Ovary (tissue), 7 donors: ENCODE measurements at regions not wholly inside any gene's neighbourhood (a gene's known extent, or its start where the extent isn't known, plus 50 kb on each side); places are given as distances from the start of the nearest gene placed in this dataset.

Experiments used
- DNase-seq, 5 donors: peaks; one replicate each; pipeline ENCODE4 v3.0.0-alpha.2; 2019 to 2020
- H3K27ac ChIP-seq, 2 donors: fragments of 200-600 bp; one replicate each; pipeline versions ENCODE4 v1.5.1 to v1.8.0; 2019 to 2022
- H3K27me3 ChIP-seq: fragments of 200-600 bp; one replicate; pipeline ENCODE4 v1.8.0; 2022
- H3K36me3 ChIP-seq: fragments of 200-600 bp; sonication (generic); one replicate; pipeline ENCODE4 v1.5.1; 2019
- H3K4me1 ChIP-seq: one replicate; pipeline ENCODE4 v1.8.1; 2013; ENCODE audit warnings: mild to moderate bottlenecking, moderate library complexity; ENCODE audit not compliant: insufficient read depth
- H3K4me3 ChIP-seq: fragments of 200-600 bp; sonication (generic); one replicate; pipeline ENCODE4 v1.5.1; 2017
- H3K9me3 ChIP-seq, 2 donors: fragments of 200-600 bp in 1 of 2; sonication (generic) in 1 of 2; one replicate each; pipeline versions ENCODE4 v1.5.1 to v1.8.1; 2013 to 2019; ENCODE audit warnings: mild to moderate bottlenecking in 1 of 2, moderate library complexity in 1 of 2
- EP300 ChIP-seq: sonication (generic); formaldehyde crosslinking; IDR thresholded peaks from one replicate; pipeline ENCODE4 v1.6.1; 2017; ENCODE audit warnings: antibody characterized with exemption
- POLR2A ChIP-seq: fragments of 450-650 bp; IDR thresholded peaks from one replicate; pipeline ENCODE4 v1.6.1; 2017; ENCODE audit warnings: antibody characterized with exemption, mild to moderate bottlenecking, moderate library complexity
- WGBS, 3 donors: extraction: QIAGEN DNeasy Blood & Tissue Kit in 1 of 3; methylation state at CpG; one replicate each; pipeline versions ENCODE4 v1.1.5 to v1.1.7; 2013 to 2017; 5-methylcytosine and 5-hydroxymethylcytosine counted together
- intact Hi-C, 4 donors: fragments of 100-400 bp; cut with DNase I; formaldehyde crosslinking; loops; one replicate each; pipeline versions ENCODE4 v1.11.0 to v1.15.1; 2022 to 2023
- TF ChIP-seq, protein P1 (sequence below), 3 donors: fragments of 450-650 bp in 2 of 3; fragments of 200-600 bp in 1 of 3; IDR thresholded peaks; one replicate each; pipeline versions ENCODE4 v1.5.1 to v1.8.0; 2016 to 2022; ENCODE audit warnings: antibody characterized with exemption in 3 of 3, mild to moderate bottlenecking in 1 of 3
- donor health status: DM: no; HTN: no; CAD: no; lungs with moderate emphysema.
- donor health status: DM: no; HTN: no; CAD: no.
- donor health status: Bipolar disorder and iron deficiency.
- donor health status: DM: no; HTN: no; CAD: no.
- donor health status: DM: yes; HTN: yes; CAD: no.

DNA sequence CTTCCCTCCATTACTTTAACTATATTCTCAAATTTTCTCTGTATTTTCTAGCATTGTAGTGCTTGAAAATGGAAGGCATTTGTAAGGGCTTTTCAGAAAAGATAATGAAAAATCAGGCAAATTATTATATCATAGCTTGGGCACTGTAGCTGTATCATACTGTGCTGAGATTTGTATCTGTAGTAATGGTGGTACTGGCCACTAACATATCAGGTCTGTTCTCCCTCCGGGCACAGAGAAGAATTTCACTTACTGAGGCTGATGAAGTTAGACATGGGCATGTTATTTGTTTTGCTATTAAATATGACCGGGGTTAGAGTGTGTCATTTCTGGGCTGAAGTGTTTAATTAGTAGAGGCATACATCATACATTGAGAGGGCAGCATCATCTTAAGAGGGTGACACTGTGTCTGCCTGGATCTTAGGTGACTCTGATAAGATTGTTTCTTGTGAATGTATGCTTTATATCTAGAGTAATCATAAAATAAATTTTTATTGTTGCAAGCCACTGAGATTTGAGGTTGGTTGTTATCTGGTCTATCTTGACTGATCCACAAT is 1395.9 kb downstream of the EPHA7 start:
- no peaks in the 10 kb centered on the region for H3K4me1 ChIP-seq
- no peaks in the 10 kb centered on the region for H3K27me3 ChIP-seq
- 78 to 88% (median 83%) methylated on average over 2 of the region's 2 CpGs for WGBS, 3 donors
- no peaks in the 10 kb centered on the region for H3K9me3 ChIP-seq
- no peak overlapping the region for H3K4me3 ChIP-seq
- DNase-seq = no peak
- no peaks in the 10 kb centered on the region for H3K36me3 ChIP-seq
- intact Hi-C loops = no loop called here
- TF ChIP-seq POLR2A = no peak
- TF ChIP-seq, protein P1, sequence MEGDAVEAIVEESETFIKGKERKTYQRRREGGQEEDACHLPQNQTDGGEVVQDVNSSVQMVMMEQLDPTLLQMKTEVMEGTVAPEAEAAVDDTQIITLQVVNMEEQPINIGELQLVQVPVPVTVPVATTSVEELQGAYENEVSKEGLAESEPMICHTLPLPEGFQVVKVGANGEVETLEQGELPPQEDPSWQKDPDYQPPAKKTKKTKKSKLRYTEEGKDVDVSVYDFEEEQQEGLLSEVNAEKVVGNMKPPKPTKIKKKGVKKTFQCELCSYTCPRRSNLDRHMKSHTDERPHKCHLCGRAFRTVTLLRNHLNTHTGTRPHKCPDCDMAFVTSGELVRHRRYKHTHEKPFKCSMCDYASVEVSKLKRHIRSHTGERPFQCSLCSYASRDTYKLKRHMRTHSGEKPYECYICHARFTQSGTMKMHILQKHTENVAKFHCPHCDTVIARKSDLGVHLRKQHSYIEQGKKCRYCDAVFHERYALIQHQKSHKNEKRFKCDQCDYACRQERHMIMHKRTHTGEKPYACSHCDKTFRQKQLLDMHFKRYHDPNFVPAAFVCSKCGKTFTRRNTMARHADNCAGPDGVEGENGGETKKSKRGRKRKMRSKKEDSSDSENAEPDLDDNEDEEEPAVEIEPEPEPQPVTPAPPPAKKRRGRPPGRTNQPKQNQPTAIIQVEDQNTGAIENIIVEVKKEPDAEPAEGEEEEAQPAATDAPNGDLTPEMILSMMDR (IDR thresholded peaks at IDR 0.05) = no peak
- no peak for TF ChIP-seq EP300
- no peak overlapping the region for H3K27ac ChIP-seq

DNA sequence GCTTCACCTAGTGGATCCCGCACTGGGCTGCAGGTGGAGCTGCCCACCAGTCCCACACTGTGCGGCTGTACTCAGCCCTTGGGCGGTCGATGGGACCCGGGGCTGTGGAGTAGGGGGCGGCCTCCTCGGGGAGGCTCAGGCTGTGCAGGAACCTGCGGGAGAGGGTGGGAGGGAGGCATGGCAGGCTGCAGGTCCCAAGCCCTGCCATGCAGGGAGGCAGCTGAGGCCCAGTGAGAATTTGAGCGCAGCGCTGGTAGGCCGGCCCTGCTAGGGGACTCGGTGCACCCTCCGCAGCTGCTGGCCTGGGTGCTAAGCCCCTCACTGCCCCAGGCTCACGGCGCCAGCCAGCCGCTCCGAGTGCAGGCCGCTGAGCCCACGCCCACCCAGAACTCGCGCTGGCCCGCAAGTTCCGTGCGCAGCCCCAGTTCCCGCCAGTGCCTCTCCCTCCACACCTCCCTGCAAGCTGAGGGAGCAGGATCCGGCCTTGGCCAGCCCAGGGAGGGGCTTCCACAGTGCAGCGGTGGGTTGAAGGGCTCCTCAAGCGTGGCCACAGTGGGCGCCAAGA is 1407.6 kb downstream of the EPHA7 start:
- Histone ChIP-seq H3K4me1 (no peaks in the 10 kb centered on the region), H3K36me3 (no peaks in the 10 kb centered on the region), H3K9me3 (no peaks in the 10 kb centered on the region), H3K27me3 (no peaks in the 10 kb centered on the region), H3K4me3 (no peak overlapping the region), H3K27ac (no peak overlapping the region)
- TF ChIP-seq, protein P1 (IDR thresholded peaks at IDR 0.05) = no peak
- TF ChIP-seq POLR2A = no peak
- TF ChIP-seq EP300 = no peak
- DNase-seq = no peak
- WGBS, 3 donors = 93 to 97% (median 97%) methylated on average over 29 of the region's 29 CpGs
- intact Hi-C loops = no loop called here

DNA sequence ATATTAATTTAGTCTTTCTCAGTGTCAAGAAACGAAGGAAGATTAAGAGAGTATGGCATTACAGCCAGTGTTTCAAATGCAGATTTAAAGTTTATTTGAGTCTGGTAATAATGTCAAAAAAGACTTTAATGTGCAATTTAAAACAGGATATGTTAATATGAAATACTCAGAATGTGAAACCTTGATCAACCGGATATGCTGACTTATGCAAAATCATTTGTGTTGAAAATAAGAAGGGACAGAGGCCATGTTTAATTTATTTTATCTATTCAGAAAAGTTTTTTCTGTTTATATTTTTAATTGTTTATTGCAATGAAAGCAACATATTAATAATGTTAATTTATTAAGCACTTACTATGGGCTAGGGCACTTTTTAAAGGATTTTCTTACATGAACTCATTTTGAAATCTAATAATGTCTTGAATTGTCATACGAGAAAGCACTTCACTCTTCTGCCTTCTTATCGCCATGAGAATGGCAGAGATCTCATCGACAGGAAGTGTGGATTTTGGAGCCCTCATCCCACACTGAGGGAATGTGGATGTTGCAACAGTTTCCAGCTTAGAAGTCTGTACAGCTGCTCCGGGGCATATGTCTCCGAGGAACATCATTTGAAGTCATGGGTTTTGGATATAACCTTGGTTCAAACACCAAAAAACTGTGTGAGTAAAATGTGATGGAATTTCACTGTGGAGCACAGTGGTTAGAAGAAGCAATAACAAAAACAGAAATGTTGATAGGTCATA is 1410.4 kb downstream of the EPHA7 start:
- TF ChIP-seq POLR2A = no peak
- no peak for TF ChIP-seq EP300
- TF ChIP-seq, protein P1 (IDR thresholded peaks at IDR 0.05) = no peak
- intact Hi-C loops = no loop called here
- no peaks in the 10 kb centered on the region for H3K27me3 ChIP-seq
- no peak for DNase-seq
- no peaks in the 10 kb centered on the region for H3K9me3 ChIP-seq
- H3K36me3 ChIP-seq = no peaks in the 10 kb centered on the region
- no peak overlapping the region for H3K4me3 ChIP-seq
- H3K27ac ChIP-seq = no peak overlapping the region
- H3K4me1 ChIP-seq = no peaks in the 10 kb centered on the region
- WGBS, 3 donors = 84 to 89% (median 87%) methylated on average over 7 of the region's 7 CpGs

DNA sequence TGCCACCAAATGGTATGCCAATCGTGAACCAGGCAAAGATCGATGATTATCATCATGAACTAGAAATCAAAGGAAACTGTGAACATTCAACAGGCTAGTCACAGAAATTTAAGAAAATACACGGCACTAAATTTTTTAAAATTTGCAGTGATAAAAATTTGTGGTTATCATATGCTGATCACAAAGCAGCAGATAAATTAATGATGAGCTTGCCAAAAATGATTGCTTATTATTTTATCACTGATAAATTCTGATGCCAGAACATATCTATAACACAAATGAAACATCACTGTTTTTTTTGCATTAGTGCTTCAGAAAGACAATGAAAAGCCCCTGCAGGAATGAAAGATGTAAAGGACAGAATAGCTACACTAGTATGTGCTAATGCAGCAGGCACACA is 1413.2 kb upstream of the MAP3K7 start:
- no peak overlapping the region for H3K4me3 ChIP-seq
- TF ChIP-seq EP300 = no peak
- no peaks in the 10 kb centered on the region for H3K36me3 ChIP-seq
- no peak overlapping the region for H3K27ac ChIP-seq
- no peaks in the 10 kb centered on the region for H3K27me3 ChIP-seq
- H3K4me1 ChIP-seq = no peaks in the 10 kb centered on the region
- WGBS, 3 donors = 91 to 95% (median 94%) methylated on average over 3 of the region's 3 CpGs
- DNase-seq = no peak
- H3K9me3 ChIP-seq = no peaks in the 10 kb centered on the region
- intact Hi-C loops = no loop called here

DNA sequence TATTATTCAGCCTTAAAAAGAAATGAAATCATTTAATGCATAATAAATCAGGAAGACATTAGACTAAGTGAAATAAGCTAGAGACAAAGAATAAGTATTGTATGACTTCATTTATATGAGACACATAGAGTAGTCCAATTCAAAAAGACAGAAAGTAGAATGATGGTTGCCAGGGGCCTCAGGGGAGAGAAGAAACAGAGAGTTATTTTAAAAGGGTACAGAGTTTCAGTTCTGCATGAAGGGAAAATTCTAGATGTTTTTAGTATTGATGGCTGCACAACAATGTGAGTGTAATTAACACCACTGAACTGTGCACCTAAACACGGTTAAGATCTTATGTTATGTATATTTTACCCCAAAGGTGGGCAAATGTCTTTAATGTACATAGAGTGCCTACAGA is 1407.9 kb upstream of the MAP3K7 start:
- Histone ChIP-seq H3K36me3 (no peaks in the 10 kb centered on the region), H3K27me3 (no peaks in the 10 kb centered on the region), H3K9me3 (no peaks in the 10 kb centered on the region), H3K4me1 (no peaks in the 10 kb centered on the region), H3K4me3 (no peak overlapping the region), H3K27ac (no peak overlapping the region)
- no peak for TF ChIP-seq POLR2A
- TF ChIP-seq EP300 = no peak
- TF ChIP-seq, protein P1 (IDR thresholded peaks at IDR 0.05) = no peak
- intact Hi-C loops = no loop called here
- DNase-seq = no peak
- 43 to 98% (median 96%) methylated on average over 1 of the region's 1 CpG for WGBS, 3 donors
